NCI-H1417 treated with DMSO at 0.1 percent for 48 hours (cell line): ENCODE measurements at regions not wholly inside any gene's neighbourhood (a gene's known extent, or its start where the extent isn't known, plus 50 kb on each side); places are given as distances from the start of the nearest gene placed in this dataset.
"Not testable (repeated sequence)": the region's sequence is repeated elsewhere in the genome, so short reads cannot be mapped to it uniquely, and the experiment has no call there.

Experiments used
- DNase-seq: peaks from one replicate; lab custom pipeline; 2025; lab: John Stamatoyannopoulos, UW

GRCh38 chr3:191963182-191963581, 502.2 kb downstream of the PYDC2 start:
- DNase-seq: no peak

GRCh38 chr3:191966556-191966955, 505.6 kb downstream of the PYDC2 start:
- no peak for DNase-seq

GRCh38 chr3:191968299-191968698, 507.3 kb downstream of the PYDC2 start:
- no peak for DNase-seq

- no peak for DNase-seq
Measured at GRCh38 chr3:191972714-191973398, 511.9 kb downstream of the PYDC2 start.

GRCh38 chr3:191973820-191974219, 512.9 kb downstream of the PYDC2 start:
- no peak for DNase-seq

- no peak for DNase-seq
Measured at GRCh38 chr3:191975936-191976335, 515.0 kb downstream of the PYDC2 start.

- DNase-seq: no peak
Measured at GRCh38 chr3:191980443-191980842, 519.5 kb downstream of the PYDC2 start.

- DNase-seq: no peak
Measured at GRCh38 chr3:191982481-191982880, 521.5 kb downstream of the PYDC2 start.

GRCh38 chr3:191985691-191986090, 524.7 kb downstream of the PYDC2 start:
- no peak for DNase-seq

- no peak for DNase-seq
Measured at GRCh38 chr3:191987831-191988350, 526.9 kb downstream of the PYDC2 start.

- DNase-seq: not testable (repeated sequence)
Measured at GRCh38 chr3:191993952-191994351, 533.0 kb downstream of the PYDC2 start.

- DNase-seq: no peak
Measured at GRCh38 chr3:191997093-191997492, 536.1 kb downstream of the PYDC2 start.

GRCh38 chr3:191997579-191998268, 536.8 kb downstream of the PYDC2 start:
- no peak for DNase-seq

- no peak for DNase-seq
Measured at GRCh38 chr3:192001218-192001617, 540.3 kb downstream of the PYDC2 start.

- no peak for DNase-seq
Measured at GRCh38 chr3:192005989-192006388, 545.0 kb downstream of the PYDC2 start.

GRCh38 chr3:192009903-192010302, 548.9 kb downstream of the PYDC2 start:
- DNase-seq: no peak

GRCh38 chr3:192010490-192010889, 549.5 kb downstream of the PYDC2 start:
- no peak for DNase-seq

GRCh38 chr3:192011137-192011536, 550.2 kb downstream of the PYDC2 start:
- no peak for DNase-seq

- DNase-seq: no peak
Measured at GRCh38 chr3:192013110-192013509, 552.1 kb downstream of the PYDC2 start.

- no peak for DNase-seq
Measured at GRCh38 chr3:192022412-192022811, 561.4 kb downstream of the PYDC2 start.

- no peak for DNase-seq
Measured at GRCh38 chr3:192024751-192025150, 563.8 kb downstream of the PYDC2 start.

GRCh38 chr3:192026661-192027060, 565.7 kb downstream of the PYDC2 start:
- DNase-seq: no peak

GRCh38 chr3:192031941-192032340, 571.0 kb downstream of the PYDC2 start:
- no peak for DNase-seq

GRCh38 chr3:192033246-192033645, 572.3 kb downstream of the PYDC2 start:
- DNase-seq: no peak
